ENCODE measurements at regions not wholly inside any gene's neighbourhood (a gene's known extent, or its start where the extent isn't known, plus 50 kb on each side); places are given as distances from the start of the nearest gene placed in this dataset.

- Mint-ChIP-seq H3K4me3 (ENCODE audit: unreplicated experiment) (no peak overlapping the region), H3K9me3 (ENCODE audit: unreplicated experiment) (no peaks in the 10 kb centered on the region), H3K27me3 (ENCODE audit: insufficient read depth, unreplicated experiment) (peaks cover 5% of the 10 kb centered on the region), H3K4me1 (ENCODE audit: low read depth, unreplicated experiment) (no peaks in the 10 kb centered on the region), H3K36me3 (ENCODE audit: insufficient read depth, unreplicated experiment) (no peaks in the 10 kb centered on the region), H3K27ac (ENCODE audit: unreplicated experiment) (no peak overlapping the region)
- no peaks in the 10 kb centered on the region for H3K36me3 ChIP-seq (ENCODE audit: control insufficient read depth, insufficient read depth, low read length)
- TF ChIP-seq CTCF (IDR thresholded peaks at IDR 0.05; ENCODE audit: insufficient read depth in 1 of 2, low read depth in 1 of 2, low read length in 1 of 2, severe bottlenecking in 1 of 2, unreplicated experiment in 1 of 2), result no peak
- no peaks in the 10 kb centered on the region for H3K9me3 ChIP-seq
- no peak overlapping the region for H3K4me3 ChIP-seq (ENCODE audit: low read depth, low read length)
- no peak for DNase-seq
- H3K4me1 ChIP-seq, result no peaks in the 10 kb centered on the region
- no TSS peak for BruUV-seq (replicated peaks)
- no peaks in the 10 kb centered on the region for H3K27me3 ChIP-seq (replicated peaks; ENCODE audit: control insufficient read depth, insufficient read depth, low read length)
- CTCF ChIA-PET, result no interaction called here
- intact Hi-C loops (cut with micrococcal nuclease; ENCODE audit: unreplicated experiment), result no loop called here
- POLR2A ChIA-PET, result no interaction called here
These were observed 384.8 kb downstream of the CNTN6 start for GRCh38 chr3:1477669-1478068.

GRCh38 chr3:1495466-1495865 is 402.6 kb downstream of the CNTN6 start:
- Mint-ChIP-seq H3K4me1 (ENCODE audit: low read depth, unreplicated experiment) (no peaks in the 10 kb centered on the region), H3K36me3 (ENCODE audit: insufficient read depth, unreplicated experiment) (no peaks in the 10 kb centered on the region), H3K9me3 (ENCODE audit: unreplicated experiment) (no peaks in the 10 kb centered on the region), H3K4me3 (ENCODE audit: unreplicated experiment) (no peak overlapping the region), H3K27ac (ENCODE audit: unreplicated experiment) (no peak overlapping the region), H3K27me3 (ENCODE audit: insufficient read depth, unreplicated experiment) (peaks cover 2% of the 10 kb centered on the region)
- H3K4me1 ChIP-seq, result no peaks in the 10 kb centered on the region
- intact Hi-C loops (cut with micrococcal nuclease; ENCODE audit: unreplicated experiment), result no loop called here
- CTCF ChIA-PET, result no interaction called here
- no peak for DNase-seq
- no peaks in the 10 kb centered on the region for H3K9me3 ChIP-seq
- no peaks in the 10 kb centered on the region for H3K36me3 ChIP-seq (ENCODE audit: control insufficient read depth, insufficient read depth, low read length)
- no peak overlapping the region for H3K4me3 ChIP-seq (ENCODE audit: low read depth, low read length)
- no peak for TF ChIP-seq CTCF (IDR thresholded peaks at IDR 0.05; ENCODE audit: insufficient read depth in 1 of 2, low read depth in 1 of 2, low read length in 1 of 2, severe bottlenecking in 1 of 2, unreplicated experiment in 1 of 2)
- BruUV-seq (replicated peaks), result no TSS peak
- POLR2A ChIA-PET, result no interaction called here
- H3K27me3 ChIP-seq (replicated peaks; ENCODE audit: control insufficient read depth, insufficient read depth, low read length), result no peaks in the 10 kb centered on the region

- no peaks in the 10 kb centered on the region for H3K4me1 ChIP-seq
- ChIA-PET CTCF (no interaction called here), POLR2A (no interaction called here)
- no peaks in the 10 kb centered on the region for H3K9me3 Mint-ChIP-seq (ENCODE audit: unreplicated experiment)
- peaks cover 6% of the 10 kb centered on the region for H3K27me3 Mint-ChIP-seq (ENCODE audit: insufficient read depth, unreplicated experiment)
- no peaks in the 10 kb centered on the region for H3K9me3 ChIP-seq
- intact Hi-C loops (cut with micrococcal nuclease; ENCODE audit: unreplicated experiment), result no loop called here
- no peak for TF ChIP-seq CTCF (IDR thresholded peaks at IDR 0.05; ENCODE audit: insufficient read depth in 1 of 2, low read depth in 1 of 2, low read length in 1 of 2, severe bottlenecking in 1 of 2, unreplicated experiment in 1 of 2)
- no peak overlapping the region for H3K4me3 ChIP-seq (ENCODE audit: low read depth, low read length)
- no peak overlapping the region for H3K27ac Mint-ChIP-seq (ENCODE audit: unreplicated experiment)
- no TSS peak for BruUV-seq (replicated peaks)
- H3K4me3 Mint-ChIP-seq (ENCODE audit: unreplicated experiment), result no peak overlapping the region
- no peaks in the 10 kb centered on the region for H3K36me3 Mint-ChIP-seq (ENCODE audit: insufficient read depth, unreplicated experiment)
- no peaks in the 10 kb centered on the region for H3K4me1 Mint-ChIP-seq (ENCODE audit: low read depth, unreplicated experiment)
- no peak for DNase-seq
- no peaks in the 10 kb centered on the region for H3K27me3 ChIP-seq (replicated peaks; ENCODE audit: control insufficient read depth, insufficient read depth, low read length)
- no peaks in the 10 kb centered on the region for H3K36me3 ChIP-seq (ENCODE audit: control insufficient read depth, insufficient read depth, low read length)
These were observed 406.9 kb downstream of the CNTN6 start for GRCh38 chr3:1499694-1500093.
